GM11168 (cell line): ENCODE measurements at regions not wholly inside any gene's neighbourhood (a gene's known extent, or its start where the extent isn't known, plus 50 kb on each side); places are given as distances from the start of the nearest gene placed in this dataset.
"Not testable (repeated sequence)": the region's sequence is repeated elsewhere in the genome, so short reads cannot be mapped to it uniquely, and the experiment has no call there.

Experiments
- in situ Hi-C: fragments of 300-500 bp; cut with MboI; formaldehyde crosslinking; loops from one replicate; pipeline ENCODE4 v1.12.0; 2022; ENCODE audit warnings: low sequenced_read_pairs; ENCODE audit not compliant: unreplicated experiment

- in situ Hi-C loops = no loop called here
Measured at GRCh38 chr7:145489609-145490008, 627.0 kb upstream of the CNTNAP2 start.

- in situ Hi-C loops = no loop called here
Measured at GRCh38 chr7:145488816-145489215, 627.8 kb upstream of the CNTNAP2 start.

GRCh38 chr7:145481985-145482384 lies 634.6 kb upstream of the CNTNAP2 start:
- in situ Hi-C loops = no loop called here

- in situ Hi-C loops = no loop called here
Measured at GRCh38 chr7:145478541-145478940, 638.1 kb upstream of the CNTNAP2 start.

GRCh38 chr7:145474009-145474686 lies 638.3 kb upstream of the TPK1 start:
- in situ Hi-C loops = no loop called here

GRCh38 chr7:145471883-145472282 lies 636.0 kb upstream of the TPK1 start:
- in situ Hi-C loops = no loop called here

- in situ Hi-C loops = no loop called here
Measured at GRCh38 chr7:145464287-145464686, 628.4 kb upstream of the TPK1 start.

- in situ Hi-C loops = no loop called here
Measured at GRCh38 chr7:145462463-145462862, 626.6 kb upstream of the TPK1 start.

GRCh38 chr7:145434811-145435210 lies 599.0 kb upstream of the TPK1 start:
- in situ Hi-C loops = no loop called here

GRCh38 chr7:145431834-145432233 lies 596.0 kb upstream of the TPK1 start:
- in situ Hi-C loops = no loop called here

- in situ Hi-C loops = not testable (repeated sequence)
Measured at GRCh38 chr7:145418481-145418880, 582.6 kb upstream of the TPK1 start.

- in situ Hi-C loops = no loop called here
Measured at GRCh38 chr7:145411066-145411465, 575.2 kb upstream of the TPK1 start.

GRCh38 chr7:145398758-145399157 lies 562.9 kb upstream of the TPK1 start:
- in situ Hi-C loops = no loop called here

GRCh38 chr7:145394126-145394525 lies 558.3 kb upstream of the TPK1 start:
- in situ Hi-C loops = no loop called here

- in situ Hi-C loops = no loop called here
Measured at GRCh38 chr7:145382762-145383161, 546.9 kb upstream of the TPK1 start.

GRCh38 chr7:145378197-145378596 lies 542.3 kb upstream of the TPK1 start:
- in situ Hi-C loops = no loop called here

- in situ Hi-C loops = no loop called here
Measured at GRCh38 chr7:145360511-145361100, 524.8 kb upstream of the TPK1 start.

GRCh38 chr7:145350334-145350733 lies 514.5 kb upstream of the TPK1 start:
- in situ Hi-C loops = no loop called here

- in situ Hi-C loops = not testable (repeated sequence)
Measured at GRCh38 chr7:145349452-145349851, 513.6 kb upstream of the TPK1 start.

- in situ Hi-C loops = no loop called here
Measured at GRCh38 chr7:145347271-145347670, 511.4 kb upstream of the TPK1 start.

GRCh38 chr7:145339319-145339718 lies 503.5 kb upstream of the TPK1 start:
- in situ Hi-C loops = no loop called here

GRCh38 chr7:145331522-145331921 lies 495.7 kb upstream of the TPK1 start:
- in situ Hi-C loops = no loop called here
